ENCODE measurements at regions not wholly inside any gene's neighbourhood (a gene's known extent, or its start where the extent isn't known, plus 50 kb on each side); places are given as distances from the start of the nearest gene placed in this dataset.

GRCh38 chr5:133790898-133791297 lies 177.5 kb downstream of the C5orf15 start:
- Histone ChIP-seq H3K4me2 (ENCODE audit: extremely low read depth, insufficient read depth, low read length) (no peak overlapping the region), H3K9me3 (ENCODE audit: control insufficient read depth, insufficient read depth, low read depth, low read length) (no peaks in the 10 kb centered on the region), H4K20me1 (ENCODE audit: control insufficient read depth, extremely low read depth, insufficient read depth, low read length) (no peaks in the 10 kb centered on the region), H3K9ac (ENCODE audit: insufficient read depth, low read length) (no peak overlapping the region), H3K4me3 (replicated peaks in 1 of 4; ENCODE audit: control extremely low read depth in 1 of 4, insufficient read depth in 1 of 4, low read depth in 3 of 4, low read length in 4 of 4) (no peak overlapping the region), H3K36me3 (ENCODE audit: control insufficient read depth, insufficient read depth, low read length) (no peaks in the 10 kb centered on the region), H3K4me1 (ENCODE audit: control insufficient read depth, extremely low read depth, insufficient read depth, low read length) (no peaks in the 10 kb centered on the region), H3K27me3 (ENCODE audit: control insufficient read depth, insufficient read depth, low read length) (no peaks in the 10 kb centered on the region), H3K79me2 (ENCODE audit: control insufficient read depth, insufficient read depth, low read length) (no peaks in the 10 kb centered on the region), H2AFZ (ENCODE audit: low read length) (no peak overlapping the region), H3K27ac (ENCODE audit: insufficient read depth, low read length) (no peak overlapping the region)
- TF ChIP-seq CTCF (conservative IDR thresholded peaks at IDR 0.05 in 1 of 2, IDR thresholded peaks at IDR 0.05 in 1 of 2; ENCODE audit: low read depth in 1 of 2, low read length in 2 of 2): no peak
- TF ChIP-seq EZH2 (IDR thresholded peaks at IDR 0.05; ENCODE audit: low read length, missing control alignments): no peak
- no peak for DNase-seq (ENCODE audit: low read depth in 2 of 2)

- Histone ChIP-seq H3K27me3 (ENCODE audit: control insufficient read depth, insufficient read depth, low read length) (no peaks in the 10 kb centered on the region), H3K9me3 (ENCODE audit: control insufficient read depth, insufficient read depth, low read depth, low read length) (no peaks in the 10 kb centered on the region), H3K4me1 (ENCODE audit: control insufficient read depth, extremely low read depth, insufficient read depth, low read length) (no peaks in the 10 kb centered on the region), H3K9ac (ENCODE audit: insufficient read depth, low read length) (no peak overlapping the region), H3K36me3 (ENCODE audit: control insufficient read depth, insufficient read depth, low read length) (no peaks in the 10 kb centered on the region), H3K27ac (ENCODE audit: insufficient read depth, low read length) (no peak overlapping the region), H3K4me2 (ENCODE audit: extremely low read depth, insufficient read depth, low read length) (no peak overlapping the region), H4K20me1 (ENCODE audit: control insufficient read depth, extremely low read depth, insufficient read depth, low read length) (no peaks in the 10 kb centered on the region), H3K4me3 (replicated peaks in 1 of 4; ENCODE audit: control extremely low read depth in 1 of 4, insufficient read depth in 1 of 4, low read depth in 3 of 4, low read length in 4 of 4) (no peak overlapping the region), H2AFZ (ENCODE audit: low read length) (no peak overlapping the region), H3K79me2 (ENCODE audit: control insufficient read depth, insufficient read depth, low read length) (no peaks in the 10 kb centered on the region)
- no peak for DNase-seq (ENCODE audit: low read depth in 2 of 2)
- TF ChIP-seq EZH2 (IDR thresholded peaks at IDR 0.05; ENCODE audit: low read length, missing control alignments): no peak
- TF ChIP-seq CTCF (conservative IDR thresholded peaks at IDR 0.05 in 1 of 2, IDR thresholded peaks at IDR 0.05 in 1 of 2; ENCODE audit: low read depth in 1 of 2, low read length in 2 of 2): no peak
Observed at GRCh38 chr5:133789428-133789827, 177.1 kb upstream of the FSTL4 start.

GRCh38 chr5:133788121-133788520 lies 175.8 kb upstream of the FSTL4 start:
- no peaks in the 10 kb centered on the region for H3K79me2 ChIP-seq (ENCODE audit: control insufficient read depth, insufficient read depth, low read length)
- no peaks in the 10 kb centered on the region for H3K9me3 ChIP-seq (ENCODE audit: control insufficient read depth, insufficient read depth, low read depth, low read length)
- H3K4me1 ChIP-seq (ENCODE audit: control insufficient read depth, extremely low read depth, insufficient read depth, low read length): no peaks in the 10 kb centered on the region
- H4K20me1 ChIP-seq (ENCODE audit: control insufficient read depth, extremely low read depth, insufficient read depth, low read length): no peaks in the 10 kb centered on the region
- DNase-seq (ENCODE audit: low read depth in 2 of 2): no peak
- H3K4me3 ChIP-seq (replicated peaks in 1 of 4; ENCODE audit: control extremely low read depth in 1 of 4, insufficient read depth in 1 of 4, low read depth in 3 of 4, low read length in 4 of 4): no peak overlapping the region
- no peak overlapping the region for H3K4me2 ChIP-seq (ENCODE audit: extremely low read depth, insufficient read depth, low read length)
- no peak overlapping the region for H2AFZ ChIP-seq (ENCODE audit: low read length)
- no peaks in the 10 kb centered on the region for H3K27me3 ChIP-seq (ENCODE audit: control insufficient read depth, insufficient read depth, low read length)
- H3K9ac ChIP-seq (ENCODE audit: insufficient read depth, low read length): no peak overlapping the region
- TF ChIP-seq EZH2 (IDR thresholded peaks at IDR 0.05; ENCODE audit: low read length, missing control alignments): no peak
- TF ChIP-seq CTCF (conservative IDR thresholded peaks at IDR 0.05 in 1 of 2, IDR thresholded peaks at IDR 0.05 in 1 of 2; ENCODE audit: low read depth in 1 of 2, low read length in 2 of 2): no peak
- no peaks in the 10 kb centered on the region for H3K36me3 ChIP-seq (ENCODE audit: control insufficient read depth, insufficient read depth, low read length)
- H3K27ac ChIP-seq (ENCODE audit: insufficient read depth, low read length): no peak overlapping the region

All from fibroblast of lung (primary cell).